HG02852 (cell line): ENCODE measurements at regions not wholly inside any gene's neighbourhood (a gene's known extent, or its start where the extent isn't known, plus 50 kb on each side); places are given as distances from the start of the nearest gene placed in this dataset.
"Not testable (repeated sequence)": the region's sequence is repeated elsewhere in the genome, so short reads cannot be mapped to it uniquely, and the experiment has no call there.

Experiments used
- ATAC-seq: cut with Tn5 transposase; IDR thresholded peaks from one replicate; pipeline ENCODE4 v1.9.1; 2021; ENCODE audit warnings: mild to moderate bottlenecking, moderate library complexity; ENCODE audit not compliant: unreplicated experiment

DNA sequence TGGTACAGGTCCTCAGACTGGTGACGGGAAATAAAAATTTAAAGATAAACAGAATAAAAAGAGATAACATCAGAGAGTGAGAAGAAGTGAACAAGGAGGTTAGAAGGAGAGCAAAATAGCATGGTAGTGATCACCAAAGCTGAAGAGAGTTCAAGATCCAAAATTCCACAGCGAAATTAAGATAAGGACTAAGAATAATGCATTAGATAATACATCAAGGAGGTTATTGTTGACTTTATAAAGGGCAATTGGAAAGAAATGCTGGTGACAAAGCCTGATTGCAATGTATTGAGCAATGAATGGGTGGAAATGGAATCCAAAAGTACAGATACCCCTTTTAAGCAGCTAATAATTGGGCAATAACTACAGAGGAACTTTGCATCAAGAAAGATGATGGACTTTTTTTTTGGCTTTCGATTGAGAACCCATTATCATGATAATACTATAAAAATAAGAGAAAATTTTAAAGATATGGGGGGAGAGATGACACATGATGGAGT, 101.6 kb upstream of the MAP9 start:
- ATAC-seq, result no peak

DNA sequence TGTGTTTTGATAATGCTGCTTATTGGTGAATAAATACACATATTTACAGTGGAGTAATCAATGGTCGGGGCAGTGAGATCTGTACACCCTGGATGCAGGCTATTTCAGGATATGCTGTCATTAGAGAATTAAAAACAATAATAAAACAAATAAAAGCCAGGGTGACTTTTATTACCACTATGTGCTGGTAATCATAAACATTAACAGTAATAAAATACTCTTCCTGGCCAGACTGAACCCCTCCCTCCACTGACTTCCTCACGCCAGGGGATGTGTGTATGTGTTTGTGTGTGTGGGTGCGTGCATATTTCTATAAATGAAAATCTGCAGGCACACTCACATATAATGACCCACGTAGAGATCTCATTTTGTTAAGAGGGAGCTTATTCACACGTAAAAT, 98.0 kb upstream of the MAP9 start:
- ATAC-seq, result no peak

DNA sequence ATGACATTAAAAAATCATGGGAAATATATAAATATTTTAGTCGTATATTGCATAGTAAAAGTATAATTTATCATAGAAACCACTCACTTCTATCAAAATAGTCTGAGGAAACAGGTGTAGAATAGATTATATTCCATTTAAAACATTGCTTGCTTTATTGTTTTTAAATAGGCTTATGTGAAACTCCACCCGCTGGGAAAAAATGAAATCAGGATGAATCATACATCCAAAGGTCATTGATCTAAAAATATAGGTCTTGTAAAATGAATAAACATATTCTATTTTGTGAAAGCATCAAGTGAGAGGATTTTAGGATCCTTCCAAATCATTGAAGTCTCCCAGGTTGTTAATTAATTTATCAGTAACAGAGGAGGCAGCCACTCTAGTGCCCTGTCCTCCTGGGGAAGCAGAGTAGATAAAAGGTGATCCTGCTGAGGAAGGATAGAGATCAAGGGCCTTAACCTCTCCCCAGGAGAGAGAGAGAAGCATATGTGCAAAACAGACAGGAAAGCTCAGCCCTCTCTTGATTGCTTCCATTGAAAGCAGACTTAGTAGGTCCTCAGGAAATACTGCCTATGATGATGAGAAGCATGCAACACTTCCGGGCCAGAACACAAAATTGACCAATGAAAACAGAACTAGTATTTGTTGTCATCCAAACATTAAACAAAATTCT, 96.8 kb upstream of the MAP9 start:
- no peak for ATAC-seq

DNA sequence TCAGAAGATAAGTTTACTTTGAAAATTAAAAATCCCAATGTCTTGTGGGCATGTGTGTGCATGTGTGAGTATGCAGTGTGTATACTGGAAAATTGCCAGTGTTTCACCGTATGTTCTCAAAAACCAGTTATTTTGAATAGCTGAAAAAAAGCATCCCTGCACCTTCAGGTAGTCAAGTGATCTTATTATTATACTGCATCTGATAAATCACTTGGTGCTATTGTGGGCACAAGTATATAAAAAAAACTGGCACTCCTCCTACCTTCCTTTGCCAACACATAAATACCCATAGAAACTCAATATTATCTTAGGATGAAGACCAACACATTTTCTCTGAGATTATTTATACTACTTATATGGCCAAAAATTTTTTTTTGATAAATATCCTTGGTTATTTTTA, 91.5 kb upstream of the MAP9 start:
- ATAC-seq, result no peak

DNA sequence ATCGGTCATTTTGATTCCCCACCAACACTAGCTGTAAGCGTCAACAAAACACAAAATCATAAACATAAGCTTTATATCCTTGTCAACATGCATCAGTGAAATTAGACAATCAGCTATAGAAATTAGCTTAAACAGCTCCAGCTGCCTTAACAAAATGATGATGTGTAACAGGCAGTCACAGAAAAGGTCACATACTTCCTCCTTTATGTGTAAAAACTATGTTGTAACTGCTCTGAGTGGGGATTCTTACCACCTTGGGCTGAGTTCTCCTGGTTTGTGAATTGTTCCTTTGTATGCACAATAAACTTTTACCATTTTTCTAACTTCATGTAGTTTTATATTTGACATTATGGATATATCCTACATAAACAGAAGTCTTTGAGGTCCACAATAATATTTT, 73.9 kb upstream of the MAP9 start:
- no peak for ATAC-seq

GRCh38 chr4:155445306-155445705, 68.5 kb upstream of the MAP9 start:
- no peak for ATAC-seq

DNA sequence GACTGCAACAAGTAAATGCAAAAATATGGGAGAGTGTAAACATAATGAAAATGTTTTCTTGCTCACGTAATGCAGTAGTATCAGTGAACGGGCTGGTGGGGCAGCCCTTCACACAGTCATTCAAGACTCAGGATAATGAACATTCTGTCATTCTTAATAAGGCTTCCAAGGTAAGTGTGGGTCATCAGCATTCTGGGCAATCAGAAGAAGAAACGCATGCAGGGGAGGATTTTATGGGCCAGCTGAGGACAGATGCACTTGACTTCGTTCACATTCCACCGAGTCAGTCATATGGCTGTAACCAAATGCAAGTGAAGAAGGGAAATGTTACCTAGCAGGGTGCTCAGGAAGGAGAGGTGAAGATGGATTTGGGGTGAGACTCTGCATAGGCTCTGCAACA, 68.0 kb upstream of the MAP9 start:
- no peak for ATAC-seq

GRCh38 chr4:155442267-155443105, 65.7 kb upstream of the MAP9 start:
- peak; percentile 87 for ATAC-seq

DNA sequence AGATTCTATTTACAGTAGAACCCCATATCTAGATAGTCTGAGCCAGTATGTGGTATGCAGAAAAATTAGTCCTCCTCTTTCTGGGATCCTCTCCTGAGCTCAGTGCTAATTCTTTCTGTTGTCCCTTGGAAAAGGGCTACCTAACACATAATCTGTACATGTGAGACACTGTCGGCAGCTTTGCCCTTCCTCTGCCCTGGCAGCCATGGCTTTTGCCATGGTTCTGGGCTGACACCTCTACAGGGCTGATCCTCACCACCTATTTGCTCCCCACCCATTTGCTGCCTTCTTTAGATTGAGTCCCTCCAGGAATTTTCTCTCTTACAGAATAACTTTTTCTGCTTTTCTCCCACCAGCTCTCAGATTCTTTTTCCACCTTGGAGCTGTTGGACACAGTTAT, 64.7 kb upstream of the MAP9 start:
- no peak for ATAC-seq

- not testable (repeated sequence) for ATAC-seq
Observed at GRCh38 chr4:155439760-155440159, 63.0 kb upstream of the MAP9 start.

DNA sequence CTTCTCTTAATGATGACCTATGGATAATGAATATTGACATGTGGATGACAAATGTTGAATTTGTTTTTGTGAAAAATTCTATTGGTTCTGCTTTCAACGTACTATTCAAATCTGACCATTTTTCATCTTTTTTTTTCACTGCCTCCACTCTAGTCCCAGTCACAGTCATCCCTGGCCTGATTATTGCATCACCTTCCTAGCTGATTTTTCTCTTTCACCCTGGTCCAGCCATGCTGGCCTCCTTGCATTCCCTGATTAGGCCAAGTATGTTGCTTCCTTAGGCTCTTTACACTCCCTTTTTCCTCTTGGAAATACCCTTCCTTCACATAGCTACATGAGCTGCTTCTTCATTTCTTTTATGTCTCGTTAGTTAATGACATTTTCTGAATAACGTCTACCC, 58.1 kb upstream of the MAP9 start:
- no peak for ATAC-seq

GRCh38 chr4:155434366-155434765, 57.6 kb upstream of the MAP9 start:
- no peak for ATAC-seq

- ATAC-seq, result no peak
Observed at GRCh38 chr4:155433636-155434360, 57.0 kb upstream of the MAP9 start.

GRCh38 chr4:155430895-155431795, 54.4 kb upstream of the MAP9 start:
- no peak for ATAC-seq

DNA sequence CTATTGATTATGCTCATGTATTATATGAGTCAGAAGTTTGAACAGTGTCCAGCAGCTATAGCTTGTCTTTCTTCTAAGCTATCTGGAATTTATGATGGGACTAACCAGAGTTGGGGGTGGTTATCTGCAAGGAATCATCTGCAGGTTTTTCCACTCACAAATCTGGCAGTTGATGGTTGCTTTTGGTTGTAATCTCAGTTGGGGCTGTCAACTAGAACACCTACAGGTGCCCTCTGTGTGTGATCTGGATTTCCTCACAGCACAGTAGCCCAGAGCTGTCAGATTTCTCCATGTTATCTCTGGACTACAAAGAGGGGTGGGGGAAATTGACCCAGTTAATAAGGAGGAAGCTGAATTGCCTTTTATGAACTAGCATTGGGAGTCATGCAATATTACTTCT, 51.4 kb upstream of the MAP9 start:
- no peak for ATAC-seq

- ATAC-seq, result no peak
Observed at GRCh38 chr4:155426953-155427352, 50.2 kb upstream of the MAP9 start.
